ENCODE measurements at regions not wholly inside any gene's neighbourhood (a gene's known extent, or its start where the extent isn't known, plus 50 kb on each side); places are given as distances from the start of the nearest gene placed in this dataset.
"Not testable (repeated sequence)": the region's sequence is repeated elsewhere in the genome, so short reads cannot be mapped to it uniquely, and the experiment has no call there.

DNA sequence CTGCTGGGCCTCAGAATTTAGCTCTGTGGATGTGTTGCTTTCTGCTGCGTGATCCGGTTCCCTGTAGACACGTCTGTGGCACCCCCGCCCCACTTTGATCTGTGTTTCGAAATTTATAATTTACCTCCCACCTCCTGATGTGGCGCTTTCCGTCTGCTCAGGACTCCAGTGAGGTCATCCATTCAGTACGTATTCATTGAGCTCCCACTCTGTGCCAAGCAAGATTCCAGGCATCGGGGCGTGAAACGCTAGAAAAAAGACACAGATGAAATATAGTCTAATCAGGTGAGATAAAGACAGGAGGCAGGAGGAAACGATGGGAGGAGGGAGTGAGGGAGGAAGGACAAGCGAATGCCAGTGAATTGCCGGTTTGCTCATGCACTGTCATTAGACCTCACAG, 431.9 kb upstream of the SULF2 start:
- no peak for DNase-seq

DNA sequence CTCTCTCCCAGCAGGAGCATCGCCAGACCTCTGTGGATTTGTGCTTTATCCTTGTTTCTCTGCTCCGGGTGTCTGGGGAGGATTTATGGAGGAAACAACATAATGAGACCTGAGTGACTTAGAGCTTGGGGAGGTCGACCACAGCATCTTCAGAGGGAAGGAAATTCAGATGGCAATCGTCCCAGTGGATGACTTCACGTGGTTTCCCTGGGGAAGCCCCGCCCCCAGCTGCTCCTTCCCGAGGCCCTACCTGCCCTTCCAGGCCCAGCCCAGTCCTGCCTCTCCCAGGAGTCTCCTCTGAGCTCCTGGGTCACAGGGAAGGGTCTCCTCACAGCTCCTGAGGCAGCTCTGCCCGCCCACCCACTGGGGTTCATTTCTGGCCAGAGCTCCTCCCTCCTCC, 430.3 kb upstream of the SULF2 start:
- no peak for DNase-seq

DNA sequence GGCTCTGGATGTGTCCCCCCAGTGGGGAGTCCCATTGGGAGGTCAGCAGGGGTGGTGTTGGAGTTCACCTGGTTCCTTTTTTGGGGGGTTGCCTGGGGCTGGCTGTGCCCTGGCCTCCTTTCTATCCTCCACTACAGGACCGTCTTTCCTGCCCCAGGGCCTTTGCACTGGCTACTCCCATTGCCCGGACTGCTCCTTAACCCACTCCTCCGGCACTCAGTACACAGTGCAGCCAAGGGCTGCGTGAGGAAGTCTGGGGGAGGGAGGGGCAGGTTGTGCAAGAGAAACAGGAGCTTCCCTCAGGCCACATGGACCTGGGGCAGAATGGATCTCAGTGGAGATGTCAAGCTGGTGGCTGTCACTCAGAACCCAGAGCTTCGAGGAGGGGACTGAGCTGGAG, 429.3 kb upstream of the SULF2 start:
- no peak for DNase-seq

DNA sequence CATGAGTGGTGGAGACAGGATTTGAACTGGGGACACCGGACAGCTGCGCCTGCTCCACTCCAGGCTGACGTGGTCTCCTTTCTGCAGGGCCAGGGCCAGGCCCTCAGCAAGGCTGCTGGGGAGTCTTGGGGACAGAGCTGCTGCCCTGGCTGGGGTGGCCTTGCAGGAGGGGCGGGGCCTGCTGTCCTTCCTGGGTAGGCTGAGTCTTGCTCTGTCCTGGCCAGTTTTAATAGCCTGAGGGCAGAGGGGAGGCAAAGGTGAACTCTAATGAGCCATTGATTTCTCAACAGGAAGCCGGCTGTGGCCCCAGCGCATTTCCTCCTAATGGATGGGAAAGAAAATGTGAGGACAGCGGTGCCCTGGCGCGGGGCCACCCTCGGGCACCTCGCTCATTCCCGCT, 428.4 kb upstream of the SULF2 start:
- not testable (repeated sequence) for DNase-seq

DNA sequence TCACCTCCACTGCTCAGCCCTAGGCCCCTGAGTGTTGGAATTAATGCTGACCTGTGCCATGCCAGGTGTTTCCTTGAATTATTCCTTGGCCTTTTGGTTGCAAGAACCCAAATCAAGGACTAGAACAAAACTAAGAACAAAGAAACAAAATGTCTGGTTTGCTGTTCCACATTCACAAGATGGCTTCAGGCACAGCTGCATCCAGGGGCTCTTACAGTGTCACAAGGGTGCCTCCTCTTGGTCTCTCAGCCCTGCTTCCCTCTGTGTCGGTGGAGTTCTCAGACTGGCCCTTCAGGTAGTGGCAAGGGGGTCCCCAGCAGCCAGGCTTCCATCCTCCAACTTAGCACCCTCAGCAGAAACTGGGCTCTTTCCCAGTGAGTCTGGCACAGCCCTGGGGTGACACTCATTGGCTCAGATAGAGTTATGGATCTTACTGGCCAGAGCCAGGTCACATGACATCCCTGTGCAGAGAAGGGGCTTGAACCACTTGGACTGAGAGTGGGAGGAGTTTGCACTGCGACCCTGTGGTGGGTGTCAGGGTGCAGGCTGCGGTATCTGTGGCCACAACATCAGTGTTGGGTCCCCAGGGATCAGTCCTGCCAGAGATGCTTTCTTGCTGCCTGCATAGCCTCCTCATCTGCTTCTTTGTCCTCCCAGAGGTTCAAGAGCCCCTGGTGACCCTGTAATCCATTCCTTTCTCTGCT, 427.7 kb upstream of the SULF2 start:
- DNase-seq, result no peak

DNA sequence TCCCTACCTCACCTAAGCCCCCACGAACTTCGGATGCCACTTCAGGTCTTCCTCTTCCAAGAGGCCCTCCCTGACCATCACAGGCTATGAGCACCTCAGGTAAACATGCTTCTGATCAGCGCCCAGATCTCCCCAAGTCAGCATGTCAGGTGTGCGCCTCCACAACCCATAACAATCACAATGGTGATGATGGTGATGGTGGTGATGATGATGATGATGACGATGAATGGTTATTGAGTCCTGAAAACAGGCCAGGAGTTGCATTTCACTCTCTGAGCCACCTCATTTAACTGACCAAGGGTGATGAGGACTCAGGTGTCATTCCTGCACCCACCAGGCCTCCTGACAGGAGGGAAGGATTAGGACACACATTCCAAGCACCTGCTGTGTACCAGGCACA, 426.6 kb upstream of the SULF2 start:
- no peak for DNase-seq

DNA sequence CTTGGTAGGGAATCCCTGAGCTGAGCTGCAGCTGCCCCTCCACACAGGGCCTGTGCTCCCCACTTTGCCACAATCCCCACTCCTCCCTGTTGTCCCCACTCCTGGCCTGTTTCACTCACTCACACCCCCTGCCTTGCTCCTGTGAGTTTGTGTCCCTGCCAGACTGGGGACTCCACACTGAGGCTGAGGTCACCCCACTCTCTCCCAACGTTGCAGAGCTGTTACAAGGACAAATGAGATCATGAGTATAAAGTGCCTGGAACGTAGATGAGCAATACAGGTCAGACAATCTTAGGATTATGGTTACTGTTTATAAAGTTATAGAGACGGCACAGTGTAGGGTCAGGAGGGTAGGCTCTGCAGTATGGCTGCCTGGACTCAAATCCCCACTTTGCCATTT, 426.0 kb upstream of the SULF2 start:
- DNase-seq, result no peak

DNA sequence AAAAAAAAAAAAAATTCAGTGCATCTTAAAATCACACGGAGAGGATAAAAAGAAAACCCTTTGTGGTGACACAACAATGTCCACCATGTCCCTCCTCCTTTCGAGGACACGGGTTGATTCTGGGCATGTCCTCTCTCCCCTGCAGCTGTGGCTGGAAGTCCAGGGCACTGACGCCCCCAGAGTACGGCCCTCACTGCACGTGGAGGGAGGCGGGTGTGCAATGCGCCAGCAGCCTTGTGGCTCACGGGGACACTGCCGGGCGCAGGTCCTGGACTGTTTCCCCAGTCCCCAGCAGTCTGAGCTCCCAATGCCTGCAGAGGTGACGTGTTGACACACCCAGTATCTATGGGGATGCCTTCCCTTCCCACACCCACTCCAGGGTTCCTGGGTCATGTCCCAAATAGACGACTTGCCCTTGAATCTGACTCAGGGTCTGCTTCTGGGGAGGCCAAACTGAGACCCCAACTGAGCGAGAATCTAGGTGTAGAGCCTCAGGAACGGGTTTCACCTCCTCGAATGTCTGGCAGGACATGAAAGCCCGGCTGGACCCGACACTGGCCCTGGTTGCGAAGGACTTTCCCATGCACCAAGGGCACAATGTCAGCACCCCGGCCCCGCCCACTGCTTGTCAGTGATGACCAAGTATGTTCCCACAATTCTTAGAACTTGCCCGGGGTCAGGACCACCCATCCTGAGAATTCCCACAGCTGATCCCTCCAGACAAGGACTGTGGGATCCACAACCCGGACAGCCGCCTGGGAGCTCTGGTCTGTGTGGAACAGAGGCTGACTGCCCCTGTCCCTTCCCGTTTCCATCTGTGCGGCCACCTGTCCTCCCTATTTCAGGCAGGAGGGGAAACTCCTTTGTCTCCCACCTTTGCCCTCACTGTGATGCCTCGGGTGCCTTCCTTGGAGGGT, 425.1 kb upstream of the SULF2 start:
- DNase-seq, result no peak

DNA sequence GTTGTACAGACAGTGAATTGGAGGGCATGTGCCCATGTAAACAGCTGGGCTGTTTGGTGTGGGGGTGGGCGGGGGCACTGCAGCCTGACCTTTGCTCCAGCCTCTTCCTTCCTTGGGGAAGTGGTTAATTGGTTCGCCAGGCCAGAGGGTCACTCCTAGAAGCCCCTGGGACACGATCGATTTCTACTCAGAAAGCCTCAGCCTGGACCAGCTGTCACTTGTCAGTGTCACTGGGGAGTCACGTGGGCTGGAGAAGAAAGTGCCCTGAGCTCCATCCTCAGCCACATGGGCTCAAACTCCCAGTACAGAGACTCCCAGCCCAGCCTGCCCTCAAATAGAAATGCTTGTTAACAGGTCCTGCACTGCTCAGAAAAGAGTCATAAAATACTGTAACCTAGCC, 423.8 kb upstream of the SULF2 start:
- no peak for DNase-seq

DNA sequence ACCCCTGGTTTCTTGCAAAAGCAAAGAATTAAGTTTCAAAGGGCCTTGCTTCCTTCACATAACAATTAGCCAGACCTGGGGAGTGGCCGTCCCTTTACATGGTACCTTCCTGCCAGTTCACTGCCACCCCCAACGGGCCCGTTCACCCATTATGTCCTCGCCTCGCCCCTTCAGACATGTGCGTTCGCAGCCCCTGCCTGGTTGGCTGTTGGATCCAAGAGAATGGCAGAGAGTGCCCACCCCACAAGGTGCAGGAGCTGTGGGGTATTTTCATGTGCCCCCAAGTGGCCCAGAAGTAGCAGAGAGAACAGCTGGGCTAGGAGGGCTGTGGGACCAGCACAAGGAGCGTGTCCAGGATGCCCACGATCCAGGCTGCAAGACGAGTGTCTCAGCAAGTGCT, 422.9 kb upstream of the SULF2 start:
- no peak for DNase-seq

DNA sequence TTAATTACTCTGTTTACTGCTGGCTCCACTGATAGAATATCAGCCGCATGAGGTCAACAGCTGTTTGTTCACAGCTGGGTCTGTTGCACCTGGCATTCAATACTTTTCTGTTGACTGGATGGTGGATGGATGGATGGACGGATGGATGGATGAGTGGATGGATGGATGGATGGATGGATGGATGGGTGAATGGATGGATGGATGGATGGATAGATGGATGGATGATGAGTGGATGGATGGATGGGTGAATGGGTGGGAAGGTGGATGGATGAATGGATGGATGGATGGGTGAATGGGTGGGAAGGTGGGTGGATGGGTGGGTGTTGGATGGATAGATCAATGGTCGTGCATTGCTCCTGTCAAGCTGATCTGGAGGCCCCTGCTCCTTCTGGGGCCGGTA, 422.2 kb upstream of the SULF2 start:
- DNase-seq, result no peak

DNA sequence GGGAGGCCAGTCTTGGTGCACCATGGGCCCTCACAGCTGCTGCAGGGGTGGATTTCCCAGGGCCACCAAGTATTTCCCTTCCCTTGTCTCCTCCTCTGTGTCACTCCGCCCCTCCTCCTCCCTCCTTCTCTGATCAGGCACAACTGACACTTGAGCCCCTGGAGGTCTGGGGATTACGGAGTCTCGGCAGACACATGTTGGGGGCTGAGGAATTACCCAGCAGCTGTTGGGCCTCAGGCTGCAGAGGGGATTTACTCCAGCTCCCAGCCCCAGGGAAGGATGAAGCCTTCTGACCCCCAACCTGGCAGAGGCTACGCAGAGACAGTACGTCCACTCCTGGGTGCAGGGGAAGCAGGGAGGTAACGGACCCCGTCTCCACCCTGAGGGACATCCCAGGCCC, 420.5 kb upstream of the SULF2 start:
- no peak for DNase-seq

DNA sequence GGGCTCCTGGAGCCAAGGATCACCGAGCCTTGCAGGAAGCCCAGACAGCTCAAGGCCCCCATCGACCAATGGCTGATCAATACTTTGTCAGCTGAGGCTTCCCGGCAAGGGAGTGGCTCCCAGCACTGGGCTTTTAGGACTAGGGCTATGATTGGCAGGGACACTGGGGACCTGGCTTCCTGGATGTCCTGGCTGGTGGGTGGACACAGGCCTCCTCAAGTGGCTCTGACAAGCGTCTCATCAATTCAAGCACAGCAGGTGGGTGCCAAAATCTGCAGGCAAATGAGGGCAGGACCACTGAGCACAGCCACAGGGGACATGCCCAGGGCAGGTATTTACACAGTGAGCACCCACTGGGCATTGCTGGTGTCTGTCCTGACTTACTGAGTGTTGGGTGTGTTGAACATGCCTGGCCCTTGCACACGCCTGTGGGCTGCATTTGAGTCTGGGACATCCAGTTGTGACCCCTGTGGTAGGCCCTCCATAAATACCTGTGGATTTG, 420.1 kb upstream of the SULF2 start:
- no peak for DNase-seq

DNA sequence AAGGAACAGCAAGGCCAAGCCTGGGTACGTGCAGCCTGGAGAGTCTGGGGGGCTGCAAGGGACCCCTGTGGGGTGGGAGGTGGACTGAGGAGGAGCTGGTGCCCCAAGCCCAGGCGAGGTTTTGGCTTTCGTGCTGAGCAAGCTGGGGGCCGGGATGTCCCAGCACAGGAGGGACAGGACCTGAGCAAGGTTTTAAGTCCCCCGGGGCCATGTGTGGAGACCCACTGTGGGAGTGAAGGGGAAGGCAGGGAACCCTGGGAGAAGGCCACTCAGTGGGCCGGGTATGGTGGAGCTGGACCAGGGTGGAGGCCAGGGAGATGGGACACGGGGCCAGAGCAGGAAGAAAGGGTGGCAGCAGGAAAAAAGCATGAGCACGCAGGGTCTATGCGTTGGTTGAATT, 419.2 kb upstream of the SULF2 start:
- no peak for DNase-seq

DNA sequence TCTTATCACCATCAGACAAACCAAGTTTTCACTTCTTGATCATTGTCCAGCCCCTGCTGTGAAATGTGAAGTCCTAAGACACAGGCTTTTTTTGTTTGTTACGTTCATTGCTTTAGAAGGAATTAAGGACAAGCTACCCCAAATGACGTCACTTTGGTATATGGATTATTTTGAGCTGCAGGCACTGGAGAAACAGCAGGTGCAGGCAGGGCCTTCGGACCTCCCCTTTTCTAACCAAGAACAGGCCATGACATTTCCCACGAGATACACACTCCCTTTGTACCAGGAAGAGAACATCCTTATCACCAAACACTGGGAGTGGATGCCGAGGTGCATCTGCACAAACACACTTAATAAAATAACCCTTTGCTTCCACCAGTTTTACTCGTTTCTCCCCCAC, 418.0 kb upstream of the SULF2 start:
- no peak for DNase-seq

DNA sequence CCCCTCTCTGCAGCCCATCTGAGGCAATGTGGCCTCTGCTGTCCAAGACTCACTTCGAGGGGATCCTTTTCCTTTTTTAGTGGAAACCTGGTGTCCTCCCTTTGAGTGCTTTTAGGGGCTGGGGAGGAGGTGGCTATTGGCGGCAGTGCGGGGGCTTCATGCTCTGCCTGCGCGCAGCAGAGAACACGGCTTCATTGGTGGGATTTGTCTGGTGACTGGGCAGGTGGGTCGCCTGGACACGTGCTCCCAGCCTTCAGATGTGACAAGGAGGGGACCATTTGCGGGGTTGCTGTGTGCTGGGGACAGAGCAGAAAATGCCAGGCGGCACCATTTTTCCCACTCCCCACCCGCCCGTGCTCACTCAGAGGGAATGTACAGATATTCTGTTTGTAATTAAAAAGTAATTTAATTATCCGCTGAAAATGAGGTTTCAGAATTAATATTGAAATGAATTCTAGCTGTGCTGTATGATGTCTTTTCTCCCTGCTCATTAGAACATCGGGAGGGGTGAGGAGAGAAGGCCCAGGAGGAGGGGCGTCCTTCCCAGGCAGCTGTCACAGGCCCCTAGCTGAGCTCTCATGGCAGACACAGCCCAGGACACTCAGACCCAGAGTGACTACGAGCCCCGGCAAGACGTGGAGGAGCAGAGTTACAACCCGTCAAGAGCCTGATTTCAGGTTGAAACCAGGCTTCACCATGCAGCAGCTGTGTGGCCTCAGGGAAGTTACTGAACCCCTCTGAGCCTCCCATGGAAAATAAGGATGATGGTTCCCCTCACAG, 417.2 kb upstream of the SULF2 start:
- no peak for DNase-seq

DNA sequence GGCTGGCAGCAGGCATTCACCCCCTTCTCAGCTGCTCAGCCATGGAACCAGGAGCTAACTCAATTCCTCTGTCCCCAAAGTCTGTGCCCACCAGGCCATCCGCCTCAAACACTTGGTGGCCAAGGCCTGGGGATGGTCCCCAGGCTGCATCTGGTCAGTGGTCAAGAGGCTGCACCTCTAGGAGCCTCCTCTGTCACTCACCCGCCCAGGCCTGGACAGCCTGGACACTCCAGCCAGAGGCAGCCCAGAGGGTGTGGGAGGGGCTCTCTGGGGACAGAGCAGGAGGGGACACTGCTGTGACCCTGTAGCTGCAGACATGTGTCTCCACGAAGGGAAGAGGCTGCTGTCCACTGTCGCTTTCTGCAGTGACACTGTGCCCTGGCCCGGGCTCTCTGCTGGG, 416.6 kb upstream of the SULF2 start:
- no peak for DNase-seq

DNA sequence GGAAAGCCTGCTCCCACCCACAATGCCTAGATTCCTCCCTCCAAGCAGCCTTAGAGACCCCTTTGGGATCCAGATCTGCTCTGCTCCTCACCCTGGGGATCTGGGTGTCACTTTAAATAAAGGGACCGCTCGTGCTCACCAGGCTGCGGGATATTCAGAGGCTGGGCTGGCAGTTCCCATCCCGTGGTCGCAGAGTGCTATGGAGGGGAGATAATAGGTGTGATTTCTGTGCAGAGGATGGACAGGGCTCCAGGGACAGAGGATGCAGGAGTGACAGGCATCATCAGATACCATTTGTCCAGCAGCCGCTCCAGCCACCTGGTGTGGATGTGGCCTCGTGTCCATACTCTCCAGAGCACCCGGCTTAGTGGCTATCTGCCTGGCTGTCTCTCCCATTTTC, 415.9 kb upstream of the SULF2 start:
- DNase-seq, result no peak

DNA sequence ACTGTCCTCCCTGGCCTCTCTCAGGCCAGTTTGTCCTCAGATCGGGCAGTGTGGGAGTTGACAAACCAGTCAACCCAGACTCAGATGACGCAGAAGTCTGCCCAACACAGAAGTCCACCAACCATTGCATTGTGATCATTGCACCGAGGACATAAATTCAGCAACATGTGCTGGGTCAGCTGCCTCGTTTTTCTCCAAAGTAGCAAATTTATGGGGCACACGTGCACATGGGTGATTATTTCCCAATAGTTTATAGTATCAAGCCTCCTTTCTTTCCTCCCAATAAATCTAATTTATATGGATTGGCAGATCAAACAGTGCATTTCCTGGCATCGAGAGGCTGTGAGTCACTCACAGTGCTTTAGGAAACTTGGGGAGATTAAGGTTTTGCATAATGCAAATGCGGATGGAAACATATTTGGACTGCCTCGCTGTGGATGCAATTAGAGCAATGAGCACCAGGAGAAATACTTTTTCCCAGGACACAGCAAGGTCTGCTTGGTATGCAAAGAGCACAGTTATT, 413.7 kb upstream of the SULF2 start:
- no peak for DNase-seq

DNA sequence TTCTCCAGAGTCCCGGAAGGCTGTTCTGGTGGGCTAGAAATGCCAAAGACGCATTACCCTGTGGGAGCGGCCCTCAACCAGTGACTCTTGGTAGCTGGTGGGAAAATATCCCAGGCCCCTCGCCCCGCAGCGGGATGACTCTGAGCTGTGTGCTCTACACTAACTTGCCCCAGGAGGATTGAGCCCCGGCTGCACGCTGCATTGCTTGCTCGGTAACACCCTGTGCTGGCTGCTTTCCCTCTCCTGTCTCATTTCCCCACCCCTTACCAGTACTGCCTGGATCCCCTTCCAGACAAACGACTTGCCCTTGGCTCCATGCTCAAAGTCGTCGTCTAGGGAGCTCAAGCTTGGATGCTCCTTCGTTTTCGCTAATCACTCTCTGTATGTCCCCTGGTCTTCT, 411.8 kb upstream of the SULF2 start:
- DNase-seq, result no peak

DNA sequence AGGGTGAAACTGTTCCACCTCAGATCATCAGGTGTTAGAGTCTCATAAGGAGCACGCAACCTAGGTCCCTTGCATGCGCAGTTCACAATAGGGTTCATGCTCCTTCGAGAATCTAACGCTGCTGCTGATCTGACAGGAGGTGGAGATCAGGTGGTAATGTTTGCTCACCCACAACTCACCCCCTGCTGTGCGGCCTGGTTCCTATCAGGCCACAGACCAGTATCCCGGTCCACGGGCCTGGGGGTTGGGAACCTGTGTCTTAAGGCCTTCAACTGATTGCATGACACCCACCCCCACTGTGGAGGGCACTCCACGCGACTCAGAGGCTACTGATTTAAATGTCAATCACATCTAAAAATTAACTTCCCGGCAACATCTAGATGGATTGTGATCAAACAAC, 411.2 kb upstream of the SULF2 start:
- DNase-seq, result no peak

DNA sequence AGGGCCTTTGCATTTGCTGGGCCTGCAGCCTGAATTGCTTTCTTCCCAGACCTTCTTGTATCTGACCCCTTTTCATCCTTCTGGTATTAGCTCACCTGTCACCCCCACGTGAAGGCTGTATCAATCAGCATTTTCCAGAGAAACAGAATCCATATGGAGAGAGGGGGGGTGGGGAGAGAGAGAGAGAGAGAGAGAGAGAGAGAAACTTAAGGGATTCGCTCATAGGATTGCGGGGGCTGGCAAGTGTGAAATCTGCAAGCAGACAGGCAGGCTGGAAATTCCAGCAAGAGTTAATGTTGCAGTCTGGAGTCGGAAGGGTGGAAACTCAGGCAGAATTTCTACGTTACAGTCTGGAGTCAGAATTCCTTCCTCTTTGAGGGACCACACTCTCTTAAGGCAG, 410.7 kb upstream of the SULF2 start:
- no peak for DNase-seq

DNA sequence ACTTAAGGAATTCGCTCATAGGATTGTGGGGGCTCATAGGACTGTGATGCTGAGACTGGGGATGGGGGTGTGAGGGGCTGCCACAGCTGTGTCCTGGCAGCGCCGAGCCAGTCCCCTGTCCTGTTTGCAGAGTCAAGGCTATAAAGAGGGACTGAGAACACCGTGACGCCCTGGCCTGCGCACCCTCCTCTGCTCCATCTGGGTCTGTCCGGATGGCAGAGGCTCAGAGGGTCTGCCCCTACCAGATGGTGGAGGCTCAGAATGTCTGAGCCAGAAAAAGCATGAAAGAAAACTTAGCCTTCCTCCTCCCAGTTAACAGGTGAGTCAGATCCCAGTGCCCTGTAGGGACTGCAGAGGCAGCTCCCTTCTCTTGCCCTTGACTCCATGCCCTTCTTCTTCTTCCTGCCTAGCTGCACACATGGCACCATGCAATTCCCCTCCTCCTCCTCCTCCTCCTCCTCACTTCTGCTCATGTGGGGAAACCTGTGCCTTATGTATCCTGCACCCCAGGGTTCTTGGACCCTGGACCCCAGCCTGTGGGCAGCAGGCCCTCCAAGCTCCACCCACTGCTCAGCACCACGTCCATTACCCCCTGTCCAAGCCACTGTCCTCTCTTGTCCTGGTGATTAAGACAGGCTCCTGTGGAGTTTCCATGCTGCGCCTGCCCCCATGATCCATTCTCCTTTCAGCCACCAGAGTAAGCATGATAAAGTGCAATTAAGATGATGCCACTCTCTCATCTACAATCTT, 410.0 kb upstream of the SULF2 start:
- no peak for DNase-seq

Measured in CD4-positive, alpha-beta T cell treated with Interferon alpha-2 for 1 hour (primary cell).